ENCODE measurements at regions not wholly inside any gene's neighbourhood (a gene's known extent, or its start where the extent isn't known, plus 50 kb on each side); places are given as distances from the start of the nearest gene placed in this dataset.

- no peak for ATAC-seq
- TF ChIP-seq PPARA (CRISPR knock-in tag; IDR thresholded peaks at IDR 0.05; ENCODE audit: borderline replicate concordance) = no peak
- no peak for TF ChIP-seq GLIS3 (CRISPR knock-in tag; IDR thresholded peaks at IDR 0.05)
- no peak for TF ChIP-seq ZFP3 (CRISPR knock-in tag; IDR thresholded peaks at IDR 0.05)
Measured at GRCh38 chr12:115640929-115641328, 636.6 kb downstream of the MED13L start.

- no peak for TF ChIP-seq ARNTL (CRISPR knock-in tag; IDR thresholded peaks at IDR 0.05; ENCODE audit: borderline replicate concordance, low read depth)
- no peak for TF ChIP-seq RARB (CRISPR knock-in tag; IDR thresholded peaks at IDR 0.05)
- no peak for TF ChIP-seq GLIS3 (CRISPR knock-in tag; IDR thresholded peaks at IDR 0.05)
- TF ChIP-seq ZNF565 (CRISPR knock-in tag; conservative IDR thresholded peaks at IDR 0.05; ENCODE audit: low read depth) = no peak
- no peak for TF ChIP-seq POU6F1 (CRISPR knock-in tag; IDR thresholded peaks at IDR 0.05; ENCODE audit: borderline replicate concordance, low read depth)
- no peak for TF ChIP-seq ZC3H10 (CRISPR knock-in tag; IDR thresholded peaks at IDR 0.05)
- TF ChIP-seq TOX (CRISPR knock-in tag; IDR thresholded peaks at IDR 0.05; ENCODE audit: borderline replicate concordance) = no peak
- TF ChIP-seq TCF4 (CRISPR knock-in tag; IDR thresholded peaks at IDR 0.05; ENCODE audit: borderline replicate concordance) = no peak
- no peak for TF ChIP-seq OSR1 (CRISPR knock-in tag; IDR thresholded peaks at IDR 0.05)
- TF ChIP-seq CSDC2 (CRISPR knock-in tag; IDR thresholded peaks at IDR 0.05) = no peak
- TF ChIP-seq PATZ1 (CRISPR knock-in tag; IDR thresholded peaks at IDR 0.05; ENCODE audit: borderline replicate concordance) = no peak
- no peak for TF ChIP-seq ZFP30 (CRISPR knock-in tag; IDR thresholded peaks at IDR 0.05)
- no peak for TF ChIP-seq ESRRG (CRISPR knock-in tag; IDR thresholded peaks at IDR 0.05)
- no peak for TF ChIP-seq BACH2 (CRISPR knock-in tag; IDR thresholded peaks at IDR 0.05; ENCODE audit: borderline replicate concordance)
- no peak for TF ChIP-seq CREB5 (CRISPR knock-in tag; IDR thresholded peaks at IDR 0.05; ENCODE audit: low read depth)
- no peak for TF ChIP-seq PPARA (CRISPR knock-in tag; IDR thresholded peaks at IDR 0.05; ENCODE audit: borderline replicate concordance)
- TF ChIP-seq ISL1 (CRISPR knock-in tag; IDR thresholded peaks at IDR 0.05) = no peak
- TF ChIP-seq ZNF8 (CRISPR knock-in tag; IDR thresholded peaks at IDR 0.05) = no peak
- TF ChIP-seq TSHZ2 (CRISPR knock-in tag; IDR thresholded peaks at IDR 0.05) = no peak
- no peak for TF ChIP-seq ZNF70 (CRISPR knock-in tag; IDR thresholded peaks at IDR 0.05)
- ATAC-seq = no peak
Measured at GRCh38 chr12:115639648-115640012, 637.9 kb downstream of the MED13L start.

- no peak for ATAC-seq
- TF ChIP-seq TOX (CRISPR knock-in tag; IDR thresholded peaks at IDR 0.05; ENCODE audit: borderline replicate concordance) (no peak), ZNF70 (CRISPR knock-in tag; IDR thresholded peaks at IDR 0.05) (no peak), ESRRG (CRISPR knock-in tag; IDR thresholded peaks at IDR 0.05) (no peak), BACH2 (CRISPR knock-in tag; IDR thresholded peaks at IDR 0.05; ENCODE audit: borderline replicate concordance) (no peak), ISL1 (CRISPR knock-in tag; IDR thresholded peaks at IDR 0.05) (no peak), POU6F1 (CRISPR knock-in tag; IDR thresholded peaks at IDR 0.05; ENCODE audit: borderline replicate concordance, low read depth) (no peak), TCF4 (CRISPR knock-in tag; IDR thresholded peaks at IDR 0.05; ENCODE audit: borderline replicate concordance) (no peak), OSR1 (CRISPR knock-in tag; IDR thresholded peaks at IDR 0.05) (no peak), PATZ1 (CRISPR knock-in tag; IDR thresholded peaks at IDR 0.05; ENCODE audit: borderline replicate concordance) (no peak), CSRNP3 (CRISPR knock-in tag; IDR thresholded peaks at IDR 0.05) (no peak), GLIS3 (CRISPR knock-in tag; IDR thresholded peaks at IDR 0.05) (no peak), RARB (CRISPR knock-in tag; IDR thresholded peaks at IDR 0.05) (no peak)
Measured at GRCh38 chr12:115638733-115639647, 638.5 kb downstream of the MED13L start.
